ENCODE measurements at regions not wholly inside any gene's neighbourhood (a gene's known extent, or its start where the extent isn't known, plus 50 kb on each side); places are given as distances from the start of the nearest gene placed in this dataset.

DNA sequence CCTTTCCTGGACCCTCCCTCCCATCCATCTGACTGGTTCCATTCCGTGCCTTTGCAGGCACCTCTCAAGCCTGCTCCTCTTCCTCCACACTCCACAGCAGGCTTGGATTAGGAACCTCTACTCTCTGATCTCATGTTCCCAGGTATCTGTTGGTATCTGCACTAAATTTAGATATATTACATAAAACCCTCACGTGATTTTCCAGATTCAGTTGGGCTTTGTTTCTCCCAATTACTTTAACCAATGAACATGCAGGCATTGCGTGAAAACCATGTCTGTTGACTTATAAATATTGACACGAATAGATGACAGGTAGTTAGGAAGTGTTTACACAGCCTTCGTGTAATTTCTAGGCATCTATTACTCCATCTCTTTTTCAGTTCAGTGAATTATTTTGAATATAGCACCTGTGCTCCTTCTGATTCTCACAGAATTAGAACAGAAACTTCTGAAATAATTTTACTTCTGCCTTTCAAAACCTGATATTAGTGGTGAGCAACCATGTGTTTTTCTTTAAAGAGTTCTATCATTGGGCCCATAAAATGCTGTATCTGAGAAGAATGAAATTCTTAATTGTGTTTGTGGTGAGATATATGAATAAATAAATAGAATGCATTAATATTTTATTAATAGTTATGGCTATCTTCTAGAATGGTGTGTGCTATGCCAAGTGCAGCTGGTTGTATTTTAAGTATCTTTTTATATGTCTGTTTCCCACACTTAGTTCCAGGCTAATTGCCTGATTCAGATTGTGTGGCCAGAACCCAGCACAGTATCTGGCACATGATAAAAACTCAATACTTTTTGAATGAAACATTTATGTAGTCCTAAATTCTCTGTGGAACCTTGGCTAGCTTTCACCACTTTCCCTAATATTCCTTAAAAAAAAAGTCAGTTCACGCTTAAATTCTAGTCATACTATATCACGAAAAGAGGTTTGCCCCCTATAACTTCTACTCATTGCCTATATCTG lies 304.8 kb downstream of the QDPR start:
- TF ChIP-seq FOXM1 (IDR thresholded peaks at IDR 0.05; ENCODE audit: borderline replicate concordance, low read depth) = no peak
- no peak for TF ChIP-seq CEBPB (IDR thresholded peaks at IDR 0.05)
- no peak for TF ChIP-seq EGR1 (IDR thresholded peaks at IDR 0.05)
- TF ChIP-seq, protein P1, sequence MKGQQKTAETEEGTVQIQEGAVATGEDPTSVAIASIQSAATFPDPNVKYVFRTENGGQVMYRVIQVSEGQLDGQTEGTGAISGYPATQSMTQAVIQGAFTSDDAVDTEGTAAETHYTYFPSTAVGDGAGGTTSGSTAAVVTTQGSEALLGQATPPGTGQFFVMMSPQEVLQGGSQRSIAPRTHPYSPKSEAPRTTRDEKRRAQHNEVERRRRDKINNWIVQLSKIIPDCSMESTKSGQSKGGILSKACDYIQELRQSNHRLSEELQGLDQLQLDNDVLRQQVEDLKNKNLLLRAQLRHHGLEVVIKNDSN (IDR thresholded peaks at IDR 0.05) = no peak
- no peak for TF ChIP-seq YY1 (IDR thresholded peaks at IDR 0.05; ENCODE audit: low read depth)
- TF ChIP-seq TCF12 (IDR thresholded peaks at IDR 0.05; ENCODE audit: low read depth) = no peak
- TF ChIP-seq, protein P2, sequence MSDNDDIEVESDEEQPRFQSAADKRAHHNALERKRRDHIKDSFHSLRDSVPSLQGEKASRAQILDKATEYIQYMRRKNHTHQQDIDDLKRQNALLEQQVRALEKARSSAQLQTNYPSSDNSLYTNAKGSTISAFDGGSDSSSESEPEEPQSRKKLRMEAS (IDR thresholded peaks at IDR 0.05) = no peak
- no peak for TF ChIP-seq RAD21 (IDR thresholded peaks at IDR 0.05; ENCODE audit: low read depth)
- TF ChIP-seq, protein P3, sequence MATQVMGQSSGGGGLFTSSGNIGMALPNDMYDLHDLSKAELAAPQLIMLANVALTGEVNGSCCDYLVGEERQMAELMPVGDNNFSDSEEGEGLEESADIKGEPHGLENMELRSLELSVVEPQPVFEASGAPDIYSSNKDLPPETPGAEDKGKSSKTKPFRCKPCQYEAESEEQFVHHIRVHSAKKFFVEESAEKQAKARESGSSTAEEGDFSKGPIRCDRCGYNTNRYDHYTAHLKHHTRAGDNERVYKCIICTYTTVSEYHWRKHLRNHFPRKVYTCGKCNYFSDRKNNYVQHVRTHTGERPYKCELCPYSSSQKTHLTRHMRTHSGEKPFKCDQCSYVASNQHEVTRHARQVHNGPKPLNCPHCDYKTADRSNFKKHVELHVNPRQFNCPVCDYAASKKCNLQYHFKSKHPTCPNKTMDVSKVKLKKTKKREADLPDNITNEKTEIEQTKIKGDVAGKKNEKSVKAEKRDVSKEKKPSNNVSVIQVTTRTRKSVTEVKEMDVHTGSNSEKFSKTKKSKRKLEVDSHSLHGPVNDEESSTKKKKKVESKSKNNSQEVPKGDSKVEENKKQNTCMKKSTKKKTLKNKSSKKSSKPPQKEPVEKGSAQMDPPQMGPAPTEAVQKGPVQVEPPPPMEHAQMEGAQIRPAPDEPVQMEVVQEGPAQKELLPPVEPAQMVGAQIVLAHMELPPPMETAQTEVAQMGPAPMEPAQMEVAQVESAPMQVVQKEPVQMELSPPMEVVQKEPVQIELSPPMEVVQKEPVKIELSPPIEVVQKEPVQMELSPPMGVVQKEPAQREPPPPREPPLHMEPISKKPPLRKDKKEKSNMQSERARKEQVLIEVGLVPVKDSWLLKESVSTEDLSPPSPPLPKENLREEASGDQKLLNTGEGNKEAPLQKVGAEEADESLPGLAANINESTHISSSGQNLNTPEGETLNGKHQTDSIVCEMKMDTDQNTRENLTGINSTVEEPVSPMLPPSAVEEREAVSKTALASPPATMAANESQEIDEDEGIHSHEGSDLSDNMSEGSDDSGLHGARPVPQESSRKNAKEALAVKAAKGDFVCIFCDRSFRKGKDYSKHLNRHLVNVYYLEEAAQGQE (IDR thresholded peaks at IDR 0.05; ENCODE audit: low read depth) = no peak
- TF ChIP-seq NFIC (IDR thresholded peaks at IDR 0.05) = no peak
- TF ChIP-seq TAF1 (IDR thresholded peaks at IDR 0.05; ENCODE audit: low read depth) = no peak
- TF ChIP-seq TEAD4 (IDR thresholded peaks at IDR 0.05) = no peak
- TF ChIP-seq ZBTB7A (IDR thresholded peaks at IDR 0.05; ENCODE audit: low read depth) = no peak
- no peak for TF ChIP-seq EP300 (IDR thresholded peaks at IDR 0.05; ENCODE audit: borderline replicate concordance)
- no peak for TF ChIP-seq CREB1 (IDR thresholded peaks at IDR 0.05; ENCODE audit: low read depth)

DNA sequence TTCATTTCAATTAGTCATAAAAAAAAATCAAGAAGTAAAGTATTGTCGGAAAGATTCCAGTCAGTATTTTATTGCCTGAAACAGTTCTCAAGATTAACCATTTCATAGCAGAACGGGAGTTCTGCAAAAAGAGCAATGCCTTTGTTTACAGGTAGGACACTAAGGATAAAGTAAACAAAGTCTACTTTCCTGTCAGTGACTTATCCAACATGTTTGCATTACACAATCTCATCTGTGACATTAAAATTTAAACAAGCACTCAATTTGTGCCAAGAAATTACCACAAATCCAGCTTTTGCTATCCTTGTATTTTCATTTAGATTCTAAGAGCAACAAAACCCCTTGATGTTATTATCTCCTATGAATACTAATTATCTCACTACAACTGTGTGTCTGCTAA lies 306.5 kb upstream of the LDB2 start:
- TF ChIP-seq ZBTB7A (IDR thresholded peaks at IDR 0.05; ENCODE audit: low read depth) = no peak

DNA sequence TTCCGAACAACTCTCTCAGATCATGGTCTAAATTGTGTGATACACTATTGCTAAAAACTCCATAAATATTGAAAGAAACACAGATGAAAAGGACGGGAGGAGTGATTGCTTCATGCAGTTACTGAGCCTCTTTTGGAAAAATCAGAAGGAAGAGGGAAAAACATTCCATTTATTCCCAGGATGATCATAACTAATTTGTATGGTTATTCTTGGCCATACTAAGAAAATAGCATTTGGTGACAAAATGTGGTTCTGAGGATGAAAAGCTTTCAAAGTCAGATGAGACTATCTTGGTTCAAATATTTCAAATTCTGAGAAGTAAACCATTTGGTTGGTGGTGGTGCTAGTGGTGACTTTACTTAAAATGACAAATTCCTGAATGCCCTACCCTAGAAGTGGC lies 305.4 kb upstream of the LDB2 start:
- TF ChIP-seq CREB1 (IDR thresholded peaks at IDR 0.05; ENCODE audit: low read depth) = no peak
- TF ChIP-seq, protein P1 (IDR thresholded peaks at IDR 0.05) = no peak
- TF ChIP-seq, protein P2 (IDR thresholded peaks at IDR 0.05) = no peak
- no peak for TF ChIP-seq RAD21 (IDR thresholded peaks at IDR 0.05; ENCODE audit: low read depth)
- no peak for TF ChIP-seq TEAD4 (IDR thresholded peaks at IDR 0.05)
- no peak for TF ChIP-seq TCF12 (IDR thresholded peaks at IDR 0.05; ENCODE audit: low read depth)
- TF ChIP-seq, protein P3 (IDR thresholded peaks at IDR 0.05; ENCODE audit: low read depth) = no peak
- no peak for TF ChIP-seq EGR1 (IDR thresholded peaks at IDR 0.05)
- TF ChIP-seq YY1 (IDR thresholded peaks at IDR 0.05; ENCODE audit: low read depth) = no peak
- TF ChIP-seq CEBPB (IDR thresholded peaks at IDR 0.05) = no peak
- no peak for TF ChIP-seq TAF1 (IDR thresholded peaks at IDR 0.05; ENCODE audit: low read depth)
- no peak for TF ChIP-seq EP300 (IDR thresholded peaks at IDR 0.05; ENCODE audit: borderline replicate concordance)
- TF ChIP-seq NFIC (IDR thresholded peaks at IDR 0.05) = no peak
- TF ChIP-seq FOXM1 (IDR thresholded peaks at IDR 0.05; ENCODE audit: borderline replicate concordance, low read depth) = no peak
- no peak for TF ChIP-seq ZBTB7A (IDR thresholded peaks at IDR 0.05; ENCODE audit: low read depth)

DNA sequence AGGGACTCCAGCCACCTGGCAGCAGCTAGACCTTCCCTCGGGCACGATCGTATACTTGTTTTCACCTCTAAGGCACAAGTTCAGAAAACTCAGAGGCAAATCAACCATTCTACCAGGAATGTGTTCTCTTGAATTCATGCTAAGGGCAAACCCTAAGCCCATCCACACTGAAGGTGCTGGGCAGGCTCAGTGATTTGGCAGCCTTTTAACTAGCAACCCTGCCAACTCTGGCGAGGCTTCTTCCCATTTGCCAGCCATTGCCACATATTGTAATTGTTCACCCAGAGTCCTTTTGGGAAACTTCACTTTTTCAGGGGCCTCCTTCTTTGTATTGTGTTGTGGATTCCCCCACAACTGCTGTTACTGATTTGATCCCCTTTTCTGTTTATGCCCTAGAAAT lies 298.6 kb upstream of the LDB2 start:
- no peak for TF ChIP-seq TEAD4 (IDR thresholded peaks at IDR 0.05)
- no peak for TF ChIP-seq CEBPB (IDR thresholded peaks at IDR 0.05)
- TF ChIP-seq TCF12 (IDR thresholded peaks at IDR 0.05; ENCODE audit: low read depth) = no peak
- TF ChIP-seq, protein P2 (IDR thresholded peaks at IDR 0.05) = no peak
- TF ChIP-seq EP300 (IDR thresholded peaks at IDR 0.05; ENCODE audit: borderline replicate concordance) = no peak
- TF ChIP-seq, protein P3 (IDR thresholded peaks at IDR 0.05; ENCODE audit: low read depth) = no peak
- TF ChIP-seq, protein P1 (IDR thresholded peaks at IDR 0.05) = no peak
- TF ChIP-seq YY1 (IDR thresholded peaks at IDR 0.05; ENCODE audit: low read depth) = no peak
- no peak for TF ChIP-seq NFIC (IDR thresholded peaks at IDR 0.05)
- TF ChIP-seq FOXM1 (IDR thresholded peaks at IDR 0.05; ENCODE audit: borderline replicate concordance, low read depth) = no peak
- no peak for TF ChIP-seq RAD21 (IDR thresholded peaks at IDR 0.05; ENCODE audit: low read depth)
- no peak for TF ChIP-seq CREB1 (IDR thresholded peaks at IDR 0.05; ENCODE audit: low read depth)
- TF ChIP-seq EGR1 (IDR thresholded peaks at IDR 0.05) = no peak
- TF ChIP-seq ZBTB7A (IDR thresholded peaks at IDR 0.05; ENCODE audit: low read depth) = no peak

Data from Ishikawa (cell line).